GM12892 (cell line): ENCODE measurements at regions not wholly inside any gene's neighbourhood (a gene's known extent, or its start where the extent isn't known, plus 50 kb on each side); places are given as distances from the start of the nearest gene placed in this dataset.

ENCODE experiments used
- DNase-seq: peaks from one replicate; pipeline ENCODE4 v3.0.0; 2011; ENCODE audit not compliant: insufficient read length
- FAIRE-seq: peaks from 2 replicates; lab custom pipeline; 2011; peaks lifted over from hg19 to GRCh38; lab: Jason Lieb, UNC
- POLR2A ChIP-seq: IDR thresholded peaks from 2 replicates; pipeline ENCODE4 v1.6.1; 2011; ENCODE audit warnings: low read depth, low read length, control low read depth
- POLR2AphosphoS5 ChIP-seq: IDR thresholded peaks from 2 replicates; pipeline ENCODE4 v1.6.1; 2011; ENCODE audit warnings: low read depth, low read length, control low read depth
- TAF1 ChIP-seq: IDR thresholded peaks from 2 replicates; pipeline ENCODE4 v1.6.1; 2011; ENCODE audit warnings: low read depth, mild to moderate bottlenecking, control low read depth, low read length, borderline replicate concordance

- no peak for TF ChIP-seq POLR2A
- no peak for TF ChIP-seq TAF1
- TF ChIP-seq POLR2AphosphoS5 = no peak
- peak; percentile 85 for FAIRE-seq
- DNase-seq = peak; percentile 38
Observed at GRCh38 chr3:124584552-124585391, 145.5 kb upstream of the UMPS start.

GRCh38 chr3:124586126-124587052 is 143.9 kb upstream of the UMPS start:
- TF ChIP-seq POLR2A (no peak), POLR2AphosphoS5 (no peak), TAF1 (no peak)
- no peak for DNase-seq
- no peak for FAIRE-seq

GRCh38 chr3:124587053-124587408 is 143.2 kb upstream of the UMPS start:
- TF ChIP-seq POLR2AphosphoS5 (no peak), TAF1 (no peak), POLR2A (no peak)
- no peak for FAIRE-seq
- DNase-seq = no peak

- peak; percentile 64 for FAIRE-seq
- TF ChIP-seq POLR2AphosphoS5 (no peak), POLR2A (no peak), TAF1 (no peak)
- DNase-seq = no peak
Observed at GRCh38 chr3:124588036-124588435, 142.2 kb upstream of the UMPS start.

- no peak for FAIRE-seq
Observed at GRCh38 chr3:124588794-124589193, 141.5 kb upstream of the UMPS start.

GRCh38 chr3:124591699-124592098 is 138.6 kb upstream of the UMPS start:
- DNase-seq = no peak
- no peak for FAIRE-seq
- TF ChIP-seq POLR2A = no peak
- TF ChIP-seq POLR2AphosphoS5 = no peak
- no peak for TF ChIP-seq TAF1

More at GRCh38 chr3:124588794-124589193, 141.5 kb upstream of the UMPS start:
- no peak for DNase-seq
- no peak for TF ChIP-seq POLR2AphosphoS5
- TF ChIP-seq TAF1 = no peak
- no peak for TF ChIP-seq POLR2A

DNA sequence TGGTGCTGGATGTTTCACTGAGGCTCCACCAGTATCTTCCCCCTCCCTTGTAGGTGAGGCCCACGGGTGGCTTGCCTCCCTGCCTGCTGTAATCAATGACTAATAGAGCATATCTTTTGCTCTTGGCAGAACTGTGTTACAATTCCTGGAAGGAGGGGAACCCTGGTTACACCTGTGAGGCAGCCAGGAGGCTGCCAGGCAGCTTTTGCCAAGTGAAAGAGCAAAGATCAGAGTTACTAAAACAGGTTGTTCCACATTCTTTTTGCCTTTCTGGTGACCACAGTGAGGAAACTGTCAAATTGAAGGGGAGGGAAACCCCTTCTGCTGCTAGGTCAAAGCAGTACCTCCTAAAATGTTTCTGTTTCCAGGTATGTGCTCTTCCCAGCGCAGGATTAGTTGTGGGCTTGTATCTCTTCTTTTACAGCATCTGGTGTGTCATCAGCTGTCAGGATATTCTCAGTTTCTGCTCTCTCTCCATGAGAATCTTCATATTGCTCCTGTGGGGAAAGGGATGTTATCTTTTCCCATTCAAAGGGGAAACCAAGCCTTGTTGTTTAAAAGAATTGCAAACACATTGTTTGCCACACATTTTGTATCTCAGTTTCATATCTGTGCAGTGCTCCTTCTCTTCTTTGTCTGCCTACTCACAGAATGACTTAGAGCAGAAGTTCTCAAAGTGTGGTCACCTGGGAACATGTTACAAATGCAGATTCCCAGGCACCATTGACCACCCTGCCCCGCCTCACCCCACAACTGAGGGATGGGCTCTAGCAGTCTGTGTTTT is 137.4 kb upstream of the UMPS start:
- DNase-seq (no peak), FAIRE-seq (peak; percentile 95)
- TF ChIP-seq POLR2AphosphoS5 = no peak
- TF ChIP-seq TAF1 = no peak
- TF ChIP-seq POLR2A = no peak

DNA sequence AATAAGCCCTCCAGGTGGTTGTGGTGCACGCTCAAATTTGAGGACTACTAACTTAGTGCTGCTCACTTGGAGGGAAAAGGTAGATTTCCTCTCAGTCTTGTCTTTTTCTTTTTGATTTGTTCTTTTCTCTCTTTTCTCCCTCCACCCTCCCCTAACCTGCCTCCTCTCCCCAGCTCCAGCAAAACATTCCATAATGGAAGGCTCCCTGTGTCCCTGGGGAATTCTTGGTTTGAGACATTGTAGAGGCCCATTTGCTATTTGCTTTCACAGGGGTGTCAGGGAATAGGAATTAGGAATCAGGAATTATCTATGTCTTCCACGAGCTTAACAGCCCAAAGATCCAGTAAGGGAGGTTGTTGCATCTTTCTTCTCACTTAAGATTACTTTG is 136.8 kb upstream of the UMPS start:
- no peak for TF ChIP-seq POLR2AphosphoS5
- DNase-seq (no peak), FAIRE-seq (no peak)

GRCh38 chr3:124594581-124594980 is 135.7 kb upstream of the UMPS start:
- FAIRE-seq = no peak
- DNase-seq = no peak
- TF ChIP-seq TAF1 = no peak
- TF ChIP-seq POLR2AphosphoS5 = no peak
- TF ChIP-seq POLR2A = no peak

- FAIRE-seq = no peak
- no peak for DNase-seq
- TF ChIP-seq POLR2AphosphoS5 = no peak
- TF ChIP-seq POLR2A = no peak
- no peak for TF ChIP-seq TAF1
Observed at GRCh38 chr3:124597273-124597672, 133.0 kb upstream of the UMPS start.

DNA sequence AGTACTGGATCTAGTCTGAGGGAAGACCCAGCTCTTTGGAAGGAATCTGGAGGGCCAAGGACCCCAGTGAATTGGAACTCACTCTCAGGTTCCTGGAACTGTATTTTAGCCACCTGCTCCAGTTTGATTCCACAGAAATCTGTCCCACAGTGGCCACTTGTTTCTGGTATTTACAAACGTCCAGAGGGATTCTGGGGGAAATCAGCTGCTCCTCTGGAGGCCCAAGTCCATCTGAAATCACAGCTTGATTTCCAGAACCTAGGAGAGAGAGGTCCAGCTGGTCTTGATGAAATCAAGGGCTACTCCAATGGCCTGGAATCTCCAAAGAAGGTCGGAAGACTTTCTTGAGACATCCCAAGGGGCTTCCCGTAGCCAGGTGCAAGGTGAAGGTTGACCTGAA is 132.3 kb upstream of the UMPS start:
- TF ChIP-seq POLR2A (no peak), POLR2AphosphoS5 (no peak), TAF1 (no peak)
- FAIRE-seq (no peak), DNase-seq (no peak)
